ENCODE measurements at regions not wholly inside any gene's neighbourhood (a gene's known extent, or its start where the extent isn't known, plus 50 kb on each side); places are given as distances from the start of the nearest gene placed in this dataset.

GRCh38 chr15:95146481-95146880 is 915.1 kb downstream of the MCTP2 start (continued):
- TF ChIP-seq, protein P1, sequence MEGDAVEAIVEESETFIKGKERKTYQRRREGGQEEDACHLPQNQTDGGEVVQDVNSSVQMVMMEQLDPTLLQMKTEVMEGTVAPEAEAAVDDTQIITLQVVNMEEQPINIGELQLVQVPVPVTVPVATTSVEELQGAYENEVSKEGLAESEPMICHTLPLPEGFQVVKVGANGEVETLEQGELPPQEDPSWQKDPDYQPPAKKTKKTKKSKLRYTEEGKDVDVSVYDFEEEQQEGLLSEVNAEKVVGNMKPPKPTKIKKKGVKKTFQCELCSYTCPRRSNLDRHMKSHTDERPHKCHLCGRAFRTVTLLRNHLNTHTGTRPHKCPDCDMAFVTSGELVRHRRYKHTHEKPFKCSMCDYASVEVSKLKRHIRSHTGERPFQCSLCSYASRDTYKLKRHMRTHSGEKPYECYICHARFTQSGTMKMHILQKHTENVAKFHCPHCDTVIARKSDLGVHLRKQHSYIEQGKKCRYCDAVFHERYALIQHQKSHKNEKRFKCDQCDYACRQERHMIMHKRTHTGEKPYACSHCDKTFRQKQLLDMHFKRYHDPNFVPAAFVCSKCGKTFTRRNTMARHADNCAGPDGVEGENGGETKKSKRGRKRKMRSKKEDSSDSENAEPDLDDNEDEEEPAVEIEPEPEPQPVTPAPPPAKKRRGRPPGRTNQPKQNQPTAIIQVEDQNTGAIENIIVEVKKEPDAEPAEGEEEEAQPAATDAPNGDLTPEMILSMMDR (IDR thresholded peaks at IDR 0.05; ENCODE audit: control extremely low read depth in 1 of 3, insufficient read depth in 1 of 3, low read depth in 1 of 3, low read length in 3 of 3), result no peak
- TF ChIP-seq POLR2A (IDR thresholded peaks at IDR 0.05; ENCODE audit: control extremely low read depth in 1 of 2, low read depth in 2 of 2, low read length in 2 of 2), result no peak

Data from H1 (cell line).